SJSA1 (cell line): ENCODE measurements at regions not wholly inside any gene's neighbourhood (a gene's known extent, or its start where the extent isn't known, plus 50 kb on each side); places are given as distances from the start of the nearest gene placed in this dataset.

Experiments
- DNase-seq, 2 experiments: peaks; one replicate each; pipeline ENCODE4 v3.0.0-alpha.2; 2015 to 2020; ENCODE audit warnings: low spot score in 2 of 2, low read depth in 1 of 2
- H3K27ac ChIP-seq: fragments of 250-450 bp; sonication (Bioruptor Pico); 2 replicates; pipeline ENCODE4 v1.5.1; 2020; ENCODE audit warnings: mild to moderate bottlenecking, moderate library complexity
- H3K27me3 ChIP-seq: fragments of 250-450 bp; sonication (Bioruptor Pico); replicated peaks from 2 replicates; pipeline ENCODE4 v1.5.1; 2020; ENCODE audit warnings: mild to moderate bottlenecking, moderate library complexity
- H3K36me3 ChIP-seq: fragments of 250-450 bp; sonication (Bioruptor Pico); 2 replicates; pipeline ENCODE4 v1.5.1; 2020; ENCODE audit warnings: mild to moderate bottlenecking
- H3K4me1 ChIP-seq: fragments of 250-450 bp; sonication (Bioruptor Pico); replicated peaks from 2 replicates; pipeline ENCODE4 v1.6.1; 2021; ENCODE audit warnings: mild to moderate bottlenecking
- H3K4me3 ChIP-seq: fragments of 250-450 bp; sonication (Bioruptor Pico); 2 replicates; pipeline ENCODE4 v1.5.1; 2020; ENCODE audit warnings: mild to moderate bottlenecking
- H3K9me3 ChIP-seq: fragments of 250-450 bp; sonication (Bioruptor Pico); replicated peaks from 2 replicates; pipeline ENCODE4 v1.5.1; 2020; ENCODE audit warnings: mild to moderate bottlenecking

DNA sequence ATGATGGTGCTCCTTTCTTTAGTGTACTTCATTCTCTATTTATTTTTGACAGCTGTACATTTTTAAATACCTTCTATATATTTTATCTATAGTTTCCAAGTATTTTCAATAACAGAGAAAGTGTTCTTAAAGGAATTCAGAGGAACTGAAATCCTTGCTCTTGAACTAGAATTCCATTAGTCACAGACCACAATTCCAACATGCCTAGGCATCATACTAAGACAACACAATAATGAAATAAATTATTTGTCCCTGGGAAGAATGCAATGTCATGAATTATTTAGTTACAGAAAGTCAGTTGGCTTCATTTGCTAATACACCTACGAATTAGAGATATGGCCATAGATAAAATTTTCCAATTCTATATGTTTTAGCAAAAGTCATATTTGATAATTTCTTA lies 671.2 kb downstream of the EPHA7 start:
- H3K36me3 ChIP-seq = no peaks in the 10 kb centered on the region
- no peak overlapping the region for H3K27ac ChIP-seq
- no peak overlapping the region for H3K4me3 ChIP-seq
- no peak for DNase-seq
- no peaks in the 10 kb centered on the region for H3K4me1 ChIP-seq
- H3K27me3 ChIP-seq = no peaks in the 10 kb centered on the region
- no peaks in the 10 kb centered on the region for H3K9me3 ChIP-seq

- no peaks in the 10 kb centered on the region for H3K4me1 ChIP-seq
- no peak for DNase-seq
Measured at GRCh38 chr6:92737983-92738382, 681.4 kb downstream of the EPHA7 start.

DNA sequence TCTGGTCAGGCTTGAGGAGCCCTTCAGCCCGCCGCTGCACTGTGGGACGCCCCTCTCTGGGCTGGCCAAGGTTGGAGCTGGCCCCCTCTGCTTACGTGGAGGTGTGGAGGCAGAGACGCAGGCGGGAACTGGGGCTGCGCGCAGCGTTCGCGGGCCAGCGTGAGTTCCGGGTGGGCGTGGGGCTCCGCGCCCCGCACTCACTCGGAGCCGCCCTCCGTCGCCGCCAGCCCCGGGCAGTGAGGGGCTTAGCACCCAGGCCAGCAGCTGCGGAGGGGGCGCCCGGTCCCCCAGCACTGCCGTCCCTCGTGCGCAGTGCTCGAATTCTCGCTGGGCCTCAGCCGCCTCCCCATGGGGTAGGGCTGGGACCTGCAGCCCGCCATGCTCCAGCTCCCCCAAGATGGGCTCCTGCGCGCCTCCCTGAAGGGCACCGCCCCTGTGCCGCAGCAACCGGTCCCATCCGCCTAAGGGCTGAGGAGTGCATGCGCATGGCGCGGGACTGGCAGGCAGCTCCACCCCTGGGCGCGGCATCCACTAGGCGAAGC lies 695.9 kb downstream of the EPHA7 start:
- no peak overlapping the region for H3K27ac ChIP-seq
- no peak for DNase-seq
- H3K27me3 ChIP-seq = no peaks in the 10 kb centered on the region
- no peaks in the 10 kb centered on the region for H3K4me1 ChIP-seq
- H3K36me3 ChIP-seq = no peaks in the 10 kb centered on the region
- H3K4me3 ChIP-seq = no peak overlapping the region
- H3K9me3 ChIP-seq = no peaks in the 10 kb centered on the region

More at GRCh38 chr6:92737983-92738382, 681.4 kb downstream of the EPHA7 start:
- Histone ChIP-seq H3K36me3 (no peaks in the 10 kb centered on the region), H3K4me3 (no peak overlapping the region), H3K27ac (no peak overlapping the region), H3K27me3 (no peaks in the 10 kb centered on the region), H3K9me3 (0 out of 2 replicates have a peak, but pooled peaks cover 3% of the 10 kb centered on the region)

- Histone ChIP-seq H3K4me3 (no peak overlapping the region), H3K9me3 (no peaks in the 10 kb centered on the region), H3K36me3 (no peaks in the 10 kb centered on the region), H3K4me1 (no peaks in the 10 kb centered on the region), H3K27me3 (no peaks in the 10 kb centered on the region), H3K27ac (no peak overlapping the region)
- DNase-seq = no peak
Measured at GRCh38 chr6:92719773-92720172, 699.6 kb downstream of the EPHA7 start.

DNA sequence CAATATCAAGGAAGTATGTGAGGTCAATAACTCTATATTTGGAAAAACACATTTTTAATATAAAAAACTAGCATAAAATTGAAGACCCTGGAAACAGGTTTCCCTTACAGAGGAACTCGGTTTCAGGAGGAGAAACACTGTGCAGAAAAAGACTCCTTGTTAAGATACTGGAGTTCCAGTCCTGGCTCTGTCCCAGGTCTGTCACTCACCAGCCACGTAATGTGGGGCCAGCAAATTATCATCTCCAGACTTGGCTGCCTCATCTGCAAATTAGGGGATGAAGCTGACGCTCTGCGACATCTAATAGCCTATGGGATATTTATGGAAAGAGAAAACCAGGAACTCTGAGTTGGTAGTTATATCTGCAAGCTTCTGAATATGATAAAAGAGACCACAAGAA lies 702.7 kb downstream of the EPHA7 start:
- H3K27me3 ChIP-seq = no peaks in the 10 kb centered on the region
- DNase-seq = no peak
- no peak overlapping the region for H3K4me3 ChIP-seq
- no peak overlapping the region for H3K27ac ChIP-seq
- H3K9me3 ChIP-seq = no peaks in the 10 kb centered on the region
- no peaks in the 10 kb centered on the region for H3K4me1 ChIP-seq
- H3K36me3 ChIP-seq = no peaks in the 10 kb centered on the region

GRCh38 chr6:92715991-92716390 lies 703.4 kb downstream of the EPHA7 start:
- no peaks in the 10 kb centered on the region for H3K4me1 ChIP-seq
- no peak overlapping the region for H3K27ac ChIP-seq
- DNase-seq = no peak
- H3K4me3 ChIP-seq = no peak overlapping the region
- no peaks in the 10 kb centered on the region for H3K9me3 ChIP-seq
- H3K27me3 ChIP-seq = no peaks in the 10 kb centered on the region
- no peaks in the 10 kb centered on the region for H3K36me3 ChIP-seq

DNA sequence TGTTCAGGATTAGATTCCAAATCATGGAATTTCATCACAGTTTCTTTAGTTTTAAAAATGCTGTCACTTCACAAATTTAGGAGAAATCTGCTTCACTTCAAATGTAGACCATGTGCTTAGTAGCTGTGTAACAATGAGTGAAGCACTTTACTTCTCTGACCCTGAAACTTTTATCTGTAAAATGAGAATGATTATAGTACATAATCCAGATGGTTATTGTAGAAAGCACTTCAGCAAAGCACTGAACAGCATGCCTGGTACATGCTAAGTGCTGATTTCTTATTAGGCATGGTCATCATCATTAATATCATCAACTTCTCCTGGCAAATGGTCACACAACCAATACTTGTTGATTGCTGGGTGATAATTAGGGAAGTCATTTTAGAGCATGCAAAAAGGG lies 705.0 kb downstream of the EPHA7 start:
- H3K27ac ChIP-seq = no peak overlapping the region
- no peaks in the 10 kb centered on the region for H3K36me3 ChIP-seq
- H3K4me1 ChIP-seq = no peaks in the 10 kb centered on the region
- DNase-seq = no peak
- H3K27me3 ChIP-seq = no peaks in the 10 kb centered on the region
- H3K4me3 ChIP-seq = no peak overlapping the region
- no peaks in the 10 kb centered on the region for H3K9me3 ChIP-seq

- H3K4me3 ChIP-seq = no peak overlapping the region
- H3K27me3 ChIP-seq = no peaks in the 10 kb centered on the region
- DNase-seq = no peak
- no peaks in the 10 kb centered on the region for H3K9me3 ChIP-seq
- H3K36me3 ChIP-seq = no peaks in the 10 kb centered on the region
- no peaks in the 10 kb centered on the region for H3K4me1 ChIP-seq
- H3K27ac ChIP-seq = no peak overlapping the region
Measured at GRCh38 chr6:92710048-92710447, 709.3 kb downstream of the EPHA7 start.

DNA sequence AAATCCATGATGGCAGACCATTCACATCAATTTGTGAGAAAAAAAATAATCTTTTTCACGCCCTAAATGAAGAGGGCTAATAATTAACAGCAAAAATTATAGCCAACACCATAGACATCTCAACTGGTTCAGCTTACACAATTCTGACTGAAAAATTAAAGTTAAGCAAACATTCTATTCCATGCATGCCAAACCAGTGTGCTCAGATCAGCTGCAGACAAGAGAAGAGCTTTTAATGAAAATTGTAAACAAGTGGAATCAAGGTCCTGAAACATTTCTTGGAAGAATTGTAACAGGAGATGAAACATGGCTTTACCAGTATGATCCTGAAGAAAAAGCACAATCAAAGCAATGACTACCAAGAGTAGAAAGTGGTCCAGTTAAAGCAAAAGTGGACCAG lies 710.4 kb downstream of the EPHA7 start:
- no peak for DNase-seq
- H3K27me3 ChIP-seq = no peaks in the 10 kb centered on the region
- H3K27ac ChIP-seq = no peak overlapping the region
- no peaks in the 10 kb centered on the region for H3K4me1 ChIP-seq
- H3K9me3 ChIP-seq = no peaks in the 10 kb centered on the region
- H3K36me3 ChIP-seq = no peaks in the 10 kb centered on the region
- H3K4me3 ChIP-seq = no peak overlapping the region

GRCh38 chr6:92708270-92708669 lies 711.1 kb downstream of the EPHA7 start:
- DNase-seq = no peak
- H3K4me3 ChIP-seq = no peak overlapping the region
- no peaks in the 10 kb centered on the region for H3K9me3 ChIP-seq
- no peaks in the 10 kb centered on the region for H3K4me1 ChIP-seq
- H3K27ac ChIP-seq = no peak overlapping the region
- no peaks in the 10 kb centered on the region for H3K36me3 ChIP-seq
- H3K27me3 ChIP-seq = no peaks in the 10 kb centered on the region

DNA sequence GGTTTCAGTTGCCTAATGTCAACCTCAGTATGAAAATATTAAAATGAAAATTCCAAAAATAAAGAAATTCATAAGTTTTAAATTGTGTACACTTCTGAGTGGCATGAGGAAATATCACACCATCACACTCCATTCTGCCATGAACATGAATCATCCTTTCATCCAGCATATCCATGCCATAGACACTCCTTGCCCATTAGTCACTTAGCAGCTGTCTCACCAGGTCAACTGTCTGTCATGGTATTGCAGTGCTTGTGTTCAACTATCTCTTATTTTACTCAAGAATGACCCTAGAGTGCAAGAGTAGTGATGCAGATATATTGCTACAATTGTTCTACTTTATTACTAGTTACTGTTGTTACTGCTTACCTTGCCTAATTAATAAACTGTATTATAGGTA lies 712.4 kb downstream of the EPHA7 start:
- Histone ChIP-seq H3K4me3 (no peak overlapping the region), H3K4me1 (no peaks in the 10 kb centered on the region), H3K9me3 (no peaks in the 10 kb centered on the region), H3K27ac (no peak overlapping the region), H3K36me3 (no peaks in the 10 kb centered on the region), H3K27me3 (no peaks in the 10 kb centered on the region)
- no peak for DNase-seq

GRCh38 chr6:92701425-92702096 lies 717.8 kb downstream of the EPHA7 start:
- H3K36me3 ChIP-seq = no peaks in the 10 kb centered on the region
- no peak overlapping the region for H3K27ac ChIP-seq
- no peak overlapping the region for H3K4me3 ChIP-seq
- no peaks in the 10 kb centered on the region for H3K9me3 ChIP-seq
- DNase-seq = no peak
- H3K4me1 ChIP-seq = no peaks in the 10 kb centered on the region
- H3K27me3 ChIP-seq = no peaks in the 10 kb centered on the region

DNA sequence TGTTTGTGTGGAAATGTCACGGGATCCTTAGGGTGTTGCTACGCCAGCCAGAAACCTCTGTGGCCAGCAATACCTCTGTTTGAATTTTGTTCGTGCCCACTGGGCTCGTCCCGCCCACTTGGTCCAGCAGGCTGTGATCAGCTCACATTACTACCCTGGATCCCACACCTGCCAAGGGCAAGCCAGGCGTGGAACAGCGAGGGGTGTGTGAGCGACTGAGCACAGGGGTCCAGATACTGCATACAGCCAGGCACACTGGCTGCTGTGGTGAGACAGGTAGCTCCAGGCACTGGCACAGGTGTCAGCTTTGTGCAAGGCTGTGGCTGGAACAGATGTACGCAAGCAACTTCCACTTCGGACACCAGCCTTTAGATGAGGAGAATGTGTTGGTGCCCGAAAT lies 718.9 kb downstream of the EPHA7 start:
- Histone ChIP-seq H3K9me3 (no peaks in the 10 kb centered on the region), H3K36me3 (no peaks in the 10 kb centered on the region), H3K27me3 (no peaks in the 10 kb centered on the region), H3K4me3 (no peak overlapping the region), H3K27ac (no peak overlapping the region), H3K4me1 (no peaks in the 10 kb centered on the region)
- DNase-seq = no peak

DNA sequence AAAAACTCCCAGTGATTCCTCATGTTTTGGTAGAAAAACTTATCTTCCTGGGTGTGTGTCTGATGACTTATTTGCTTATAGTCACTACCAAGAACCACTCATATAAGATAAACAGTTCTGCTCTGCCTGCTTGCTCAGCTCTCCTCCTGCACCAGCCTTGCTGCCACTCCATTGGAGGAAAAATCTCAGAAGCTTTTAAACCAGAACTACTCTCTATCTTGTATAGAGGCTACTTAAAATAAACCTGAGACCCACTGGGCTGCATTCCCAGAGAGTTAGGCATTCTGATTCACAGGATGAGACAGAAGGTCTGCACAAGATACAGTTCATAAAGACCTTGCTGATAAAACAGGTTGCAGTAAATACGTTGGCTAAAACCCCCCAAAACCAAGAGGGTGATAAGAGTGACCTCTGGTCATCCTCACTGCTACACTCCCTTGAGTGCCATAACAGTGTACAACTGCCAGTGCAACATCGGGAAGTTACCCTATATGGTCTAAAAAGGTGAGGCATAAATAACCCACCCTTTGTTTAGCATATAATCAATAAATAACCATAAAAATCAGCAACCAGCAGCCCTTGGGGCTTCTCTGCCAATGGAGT lies 728.3 kb downstream of the EPHA7 start:
- Histone ChIP-seq H3K36me3 (no peaks in the 10 kb centered on the region), H3K4me1 (no peaks in the 10 kb centered on the region), H3K9me3 (no peaks in the 10 kb centered on the region; the same call in 1 of the 2 replicates), H3K4me3 (no peak overlapping the region), H3K27me3 (no peaks in the 10 kb centered on the region), H3K27ac (no peak overlapping the region)
- DNase-seq = no peak
